DLD1 (cell line): ENCODE measurements at regions not wholly inside any gene's neighbourhood (a gene's known extent, or its start where the extent isn't known, plus 50 kb on each side); places are given as distances from the start of the nearest gene placed in this dataset.

Experiments
- in situ Hi-C: cut with HindIII; loops from 2 replicates; pipeline ENCODE4 v1.10.0; 2017; ENCODE audit warnings: low sequenced_read_pairs

- in situ Hi-C loops = no loop called here
These were observed 587.4 kb upstream of the MDFIC2 start for GRCh38 chr3:70899816-70900215.

GRCh38 chr3:70890020-70890394 lies 577.6 kb upstream of the MDFIC2 start:
- in situ Hi-C loops = no loop called here

GRCh38 chr3:70889162-70890019 lies 577.0 kb upstream of the MDFIC2 start:
- in situ Hi-C loops = no loop called here

GRCh38 chr3:70885636-70886035 lies 573.2 kb upstream of the MDFIC2 start:
- in situ Hi-C loops = no loop called here

GRCh38 chr3:70882104-70882503 lies 569.7 kb upstream of the MDFIC2 start:
- in situ Hi-C loops = no loop called here

- in situ Hi-C loops = no loop called here
These were observed 568.0 kb upstream of the MDFIC2 start for GRCh38 chr3:70880421-70880820.

- in situ Hi-C loops = no loop called here
These were observed 563.7 kb upstream of the MDFIC2 start for GRCh38 chr3:70876154-70876553.

GRCh38 chr3:70874196-70874595 lies 561.8 kb upstream of the MDFIC2 start:
- in situ Hi-C loops = no loop called here

GRCh38 chr3:70873686-70874085 lies 561.2 kb upstream of the MDFIC2 start:
- in situ Hi-C loops = no loop called here

- in situ Hi-C loops = no loop called here
These were observed 559.6 kb upstream of the MDFIC2 start for GRCh38 chr3:70871909-70872656.

GRCh38 chr3:70870576-70870975 lies 558.1 kb upstream of the MDFIC2 start:
- in situ Hi-C loops = no loop called here

GRCh38 chr3:70868561-70868960 lies 556.1 kb upstream of the MDFIC2 start:
- in situ Hi-C loops = no loop called here

- in situ Hi-C loops = no loop called here
These were observed 550.6 kb upstream of the MDFIC2 start for GRCh38 chr3:70863049-70863448.

- in situ Hi-C loops = no loop called here
These were observed 549.4 kb upstream of the MDFIC2 start for GRCh38 chr3:70861855-70862254.

- in situ Hi-C loops = no loop called here
These were observed 548.8 kb upstream of the MDFIC2 start for GRCh38 chr3:70861234-70861633.

GRCh38 chr3:70857916-70858315 lies 545.5 kb upstream of the MDFIC2 start:
- in situ Hi-C loops = no loop called here

- in situ Hi-C loops = no loop called here
These were observed 544.1 kb upstream of the MDFIC2 start for GRCh38 chr3:70856414-70857162.

- in situ Hi-C loops = no loop called here
These were observed 542.7 kb upstream of the MDFIC2 start for GRCh38 chr3:70855149-70855548.

GRCh38 chr3:70854108-70854507 lies 541.7 kb upstream of the MDFIC2 start:
- in situ Hi-C loops = no loop called here

GRCh38 chr3:70853161-70853944 lies 540.9 kb upstream of the MDFIC2 start:
- in situ Hi-C loops = no loop called here
